H1 (cell line): ENCODE measurements at regions not wholly inside any gene's neighbourhood (a gene's known extent, or its start where the extent isn't known, plus 50 kb on each side); places are given as distances from the start of the nearest gene placed in this dataset.

Experiments used
- CTCF ChIA-PET: fragments of 300-600 bp; sonication (Branson Sonifier 250); formaldehyde crosslinking; loops from one replicate; lab custom pipeline; 2021; ENCODE audit not compliant: partially characterized antibody; lab: Charles Lee
- POLR2A ChIA-PET: fragments of 300-600 bp; sonication (Branson Sonifier 250); formaldehyde crosslinking; loops from one replicate; lab custom pipeline; 2021; ENCODE audit warnings: inconsistent platforms; ENCODE audit not compliant: partially characterized antibody; lab: Charles Lee
- DNase-seq, 2 experiments: peaks; one replicate each; pipeline versions ENCODE4 v3.0.0 to v3.0.0-alpha.2; 2010 to 2022; ENCODE audit warnings: low spot score in 2 of 2, low read depth in 1 of 2, mixed read lengths in 1 of 2
- FAIRE-seq: peaks from 2 replicates; lab custom pipeline; 2011; peaks lifted over from hg19 to GRCh38; lab: Jason Lieb, UNC
- H2AFZ ChIP-seq: 2 replicates; pipeline ENCODE4 v1.8.1; 2012; ENCODE audit warnings: low read length, inconsistent platforms
- H2AK5ac ChIP-seq: 2 replicates; pipeline ENCODE4 v1.6.1; 2013; ENCODE audit warnings: low read depth, low read length
- H2BK120ac ChIP-seq: replicated peaks from 2 replicates; pipeline ENCODE3; 2013; ENCODE audit warnings: low read depth, low read length, inconsistent platforms
- H2BK12ac ChIP-seq: 2 replicates; pipeline ENCODE4 v1.6.1; 2013; ENCODE audit warnings: low read depth, low read length
- H2BK15ac ChIP-seq: 2 replicates; pipeline ENCODE4 v1.6.1; 2013; ENCODE audit warnings: low read length
- H2BK20ac ChIP-seq: 2 replicates; pipeline ENCODE4 v1.6.1; 2013; ENCODE audit warnings: low read length
- H2BK5ac ChIP-seq: 2 replicates; pipeline ENCODE4 v1.6.1; 2013; ENCODE audit warnings: low read depth, low read length
- H3K14ac ChIP-seq: 2 replicates; pipeline ENCODE4 v1.6.1; 2013; ENCODE audit warnings: inconsistent platforms; ENCODE audit not compliant: insufficient read length
- H3K18ac ChIP-seq: 2 replicates; pipeline ENCODE4 v1.6.1; 2013; ENCODE audit warnings: low read length; ENCODE audit errors: extremely low read depth
- H3K23ac ChIP-seq: 2 replicates; pipeline ENCODE4 v1.6.1; 2013; ENCODE audit warnings: inconsistent platforms; ENCODE audit not compliant: insufficient read length
- H3K23me2 ChIP-seq: 2 replicates; pipeline ENCODE4 v1.6.1; 2013; ENCODE audit warnings: low read depth, low read length
- H3K27ac ChIP-seq: 2 replicates; pipeline ENCODE4 v1.6.1; 2011; ENCODE audit warnings: low read depth, low read length, inconsistent platforms
- H3K27me3 ChIP-seq, 4 experiments: replicated peaks in 1 of 4; 1 replicate in 1 of 4; 2 replicates in 3 of 4; pipeline versions ENCODE4 v1.6.1 to v1.8.1; 2011 to 2013; ENCODE audit warnings: low read length in 3 of 4, mild to moderate bottlenecking in 3 of 4, inconsistent platforms in 2 of 4, mixed read lengths in 2 of 4, moderate library complexity in 1 of 4; ENCODE audit not compliant: control insufficient read depth in 3 of 4, insufficient read depth in 3 of 4; ENCODE audit errors: extremely low read depth in 1 of 4
- H3K36me3 ChIP-seq, 4 experiments: 2 replicates each; pipeline versions ENCODE4 v1.6.1 to v1.8.1; 2011 to 2013; ENCODE audit warnings: mild to moderate bottlenecking in 4 of 4, low read length in 3 of 4, moderate library complexity in 2 of 4, control low read depth in 1 of 4, inconsistent platforms in 1 of 4; ENCODE audit not compliant: insufficient read depth in 4 of 4, control insufficient read depth in 2 of 4
- H3K4ac ChIP-seq: replicated peaks from 2 replicates; pipeline ENCODE3; 2013; ENCODE audit warnings: low read length, low read depth, mixed read lengths, inconsistent platforms; ENCODE audit not compliant: insufficient read length
- H3K4me1 ChIP-seq, 4 experiments: replicated peaks in 1 of 4; 1 replicate in 1 of 4; 2 replicates in 3 of 4; pipeline versions ENCODE4 v1.6.1 to v1.8.1; 2011 to 2013; ENCODE audit warnings: low read length in 3 of 4, inconsistent platforms in 2 of 4, mixed read lengths in 1 of 4; ENCODE audit not compliant: insufficient read depth in 4 of 4, control insufficient read depth in 3 of 4
- H3K4me2 ChIP-seq, 2 experiments: 2 replicates each; pipeline versions ENCODE4 v1.6.1 to v1.8.1; 2011 to 2013; ENCODE audit warnings: low read depth in 2 of 2, low read length in 2 of 2, control low read depth in 1 of 2, inconsistent platforms in 1 of 2, mild to moderate bottlenecking in 1 of 2; ENCODE audit not compliant: insufficient read depth in 1 of 2
- H3K4me3 ChIP-seq, 4 experiments: fragments of 200-600, 300-600 bp in 1 of 4; sonication (generic), shearing (Covaris generic), sonication (Bioruptor Twin) in 1 of 4; 2 replicates each; pipeline versions ENCODE4 v1.5.1 to v1.8.1; 2011 to 2016; ENCODE audit warnings: low read length in 4 of 4, low read depth in 3 of 4, control low read depth in 2 of 4, inconsistent platforms in 2 of 4, mild to moderate bottlenecking in 2 of 4, mixed read lengths in 1 of 4, moderate library complexity in 1 of 4; ENCODE audit not compliant: insufficient read depth in 2 of 4; ENCODE audit errors: extremely low read depth in 1 of 4
- H3K56ac ChIP-seq: replicated peaks from 2 replicates; pipeline ENCODE3; 2013; ENCODE audit warnings: low read depth, mild to moderate bottlenecking, mixed read lengths, low read length, inconsistent platforms; ENCODE audit not compliant: insufficient read length
- H3K79me1 ChIP-seq: 2 replicates; pipeline ENCODE4 v1.6.1; 2013; ENCODE audit warnings: low read depth, low read length, control low read depth
- H3K79me2 ChIP-seq, 2 experiments: 2 replicates each; pipeline versions ENCODE4 v1.6.1 to v1.8.1; 2012 to 2013; ENCODE audit warnings: low read length in 2 of 2, mild to moderate bottlenecking in 2 of 2, inconsistent platforms in 1 of 2; ENCODE audit not compliant: insufficient read depth in 2 of 2, control insufficient read depth in 1 of 2
- H3K9ac ChIP-seq, 4 experiments: replicated peaks in 1 of 4; 1 replicate in 1 of 4; 2 replicates in 3 of 4; pipeline versions ENCODE4 v1.6.1 to v1.8.1; 2011 to 2013; ENCODE audit warnings: low read depth in 3 of 4, low read length in 3 of 4, control low read depth in 2 of 4, mild to moderate bottlenecking in 2 of 4, moderate library complexity in 2 of 4, inconsistent platforms in 1 of 4; ENCODE audit errors: extremely low read depth in 1 of 4
- H3K9me3 ChIP-seq, 2 experiments: 2 replicates each; pipeline versions ENCODE4 v1.6.1 to v1.8.1; 2012 to 2013; ENCODE audit warnings: mild to moderate bottlenecking in 2 of 2, moderate library complexity in 2 of 2, control low read depth in 1 of 2, inconsistent platforms in 1 of 2, low read depth in 1 of 2, low read length in 1 of 2, mixed read lengths in 1 of 2; ENCODE audit not compliant: insufficient read depth in 2 of 2
- H4K20me1 ChIP-seq, 2 experiments: replicated peaks in 1 of 2; 2 replicates each; pipeline versions ENCODE3 to v1.8.1; 2011 to 2013; ENCODE audit warnings: inconsistent platforms in 2 of 2, low read length in 2 of 2, mild to moderate bottlenecking in 1 of 2; ENCODE audit not compliant: insufficient read depth in 2 of 2, control insufficient read depth in 1 of 2
- H4K5ac ChIP-seq: 2 replicates; pipeline ENCODE4 v1.6.1; 2013; ENCODE audit warnings: low read length, low read depth, mixed read lengths, inconsistent platforms; ENCODE audit not compliant: insufficient read length
- H4K8ac ChIP-seq: 2 replicates; pipeline ENCODE4 v1.8.0; 2013; ENCODE audit warnings: mild to moderate bottlenecking, moderate library complexity, low read length, inconsistent platforms; ENCODE audit not compliant: insufficient read depth; ENCODE audit errors: extremely low read depth
- H4K91ac ChIP-seq: replicated peaks from 2 replicates; pipeline ENCODE3; 2013; ENCODE audit warnings: low read length, mixed read lengths, inconsistent platforms; ENCODE audit not compliant: insufficient read length
- ASH2L ChIP-seq: fragments of 200-600, 300-600 bp; sonication (generic); IDR thresholded peaks from one replicate; pipeline ENCODE4 v1.7.1; 2017; ENCODE audit warnings: low read length
- BACH1 ChIP-seq: IDR thresholded peaks from 2 replicates; pipeline ENCODE4 v1.6.1; 2012; ENCODE audit warnings: low read length, improper control_type of control experiment
- CBX8 ChIP-seq: fragments of 300-800, 300-1000 bp; sonication (generic); IDR thresholded peaks from 2 replicates; pipeline ENCODE4 v1.7.1; 2016; ENCODE audit warnings: low read depth, low read length, borderline replicate concordance
- CHD2 ChIP-seq: IDR thresholded peaks from 2 replicates; pipeline ENCODE4 v1.6.1; 2012; ENCODE audit warnings: low read length, improper control_type of control experiment
- HDAC2 ChIP-seq, 2 experiments: fragments of 300-600 bp in 1 of 2; sonication (generic) in 1 of 2; IDR thresholded peaks; 2 replicates each; pipeline ENCODE4 v1.6.1; 2011 to 2012; ENCODE audit warnings: low read depth in 2 of 2, low read length in 2 of 2, mild to moderate bottlenecking in 2 of 2, moderate library complexity in 2 of 2, borderline replicate concordance in 1 of 2, inconsistent platforms in 1 of 2
- JUND ChIP-seq: IDR thresholded peaks from 2 replicates; pipeline ENCODE4 v1.6.1; 2011; ENCODE audit warnings: mild to moderate bottlenecking, improper control_type of control experiment, low read length
- SIN3A ChIP-seq, 2 experiments: IDR thresholded peaks in 1 of 2; conservative IDR thresholded peaks in 1 of 2; 2 replicates each; pipeline ENCODE4 v1.6.1; 2011 to 2012; ENCODE audit warnings: low read length in 2 of 2, improper control_type of control experiment in 1 of 2, low read depth in 1 of 2, mild to moderate bottlenecking in 1 of 2
- SRF ChIP-seq: IDR thresholded peaks from 2 replicates; pipeline ENCODE4 v1.6.1; 2011; ENCODE audit warnings: mild to moderate bottlenecking, low read depth, low read length, moderate library complexity
- WGBS, 2 experiments: shearing (Covaris generic) in 1 of 2; methylation state at CpG; one replicate each; pipeline versions ENCODE4 v1.1.6 to v1.1.7; 2013 to 2015; ENCODE audit warnings: low lambda C conversion rate in 2 of 2, mixed read lengths in 2 of 2, inconsistent platforms in 1 of 2, low coverage in 1 of 2, missing lambda C conversion rate in 1 of 2; ENCODE audit not compliant: insufficient replicate concordance in 2 of 2, insufficient coverage in 1 of 2, insufficient read length in 1 of 2; ENCODE audit errors: extremely low coverage in 1 of 2, missing lambda C conversion rate in 1 of 2; 5-methylcytosine and 5-hydroxymethylcytosine counted together

DNA sequence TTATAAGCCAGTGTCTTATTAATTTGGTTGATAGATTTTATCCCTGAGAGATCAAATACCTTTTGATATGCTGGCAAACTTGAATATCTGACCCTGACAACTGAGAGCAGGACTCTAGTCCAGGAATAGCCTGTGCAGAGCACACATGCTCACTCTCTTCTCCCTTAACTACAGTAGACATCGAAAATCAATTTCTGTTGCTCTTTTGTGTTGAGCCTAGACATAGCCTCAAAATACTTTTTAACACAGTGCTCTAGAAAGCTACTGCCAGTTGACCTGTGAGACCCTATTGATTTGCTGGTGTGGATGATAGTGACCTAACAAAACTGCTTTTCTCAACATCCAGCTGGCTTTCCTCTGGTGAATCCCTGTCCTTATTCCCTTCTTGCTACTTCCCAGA lies 86.4 kb upstream of the ANKRD28 start:
- Histone ChIP-seq H3K9me3 (0 out of 4 replicates have a peak, but pooled peaks cover 0 to 3% of the 10 kb centered on the region in 2 experiments), H2BK20ac (no peak overlapping the region), H3K4me1 (no peaks in the 10 kb centered on the region), H3K4me3 (no peak overlapping the region), H4K91ac (no peak overlapping the region), H3K23me2 (no peaks in the 10 kb centered on the region; the same call in 1 of the 2 replicates), H2BK120ac (no peak overlapping the region), H3K4ac (no peak overlapping the region), H3K27ac (no peak overlapping the region), H4K8ac (no peak overlapping the region), H2BK15ac (no peak overlapping the region), H4K20me1 (no peaks in the 10 kb centered on the region), H3K9ac (no peak overlapping the region), H3K56ac (no peak overlapping the region), H2BK5ac (no peak overlapping the region), H2AFZ (no peak overlapping the region), H3K79me1 (no peaks in the 10 kb centered on the region), H3K4me2 (no peak overlapping the region)
- CTCF ChIA-PET = interaction anchor here (0.8 kb wide), 1 partner anchor 9 kb away, joined by 4 read pairs; no protein-coding TSS in a partner anchor
- no peak for FAIRE-seq
- WGBS, 2 experiments = 96% methylated on average over 1 of the region's 1 CpG; no CpG with 5 or more reads in 1 of the 2 experiments
- TF ChIP-seq ASH2L (no peak), BACH1 (no peak), SRF (no peak), CHD2 (no peak), HDAC2 (IDR thresholded peaks at IDR 0.05; ENCODE audit: borderline replicate concordance in 1 of 2, low read depth in 2 of 2, low read length in 2 of 2) (no peak), CBX8 (no peak), JUND (no peak), SIN3A (conservative IDR thresholded peaks at IDR 0.05 in 1 of 2, IDR thresholded peaks at IDR 0.05 in 1 of 2; ENCODE audit: low read depth in 1 of 2, low read length in 2 of 2) (no peak)
- TF ChIP-seq, all 59 proteins: peak for 0
- Histone ChIP-seq H3K14ac (no peak overlapping the region), H3K18ac (no peak overlapping the region), H4K5ac (no peak overlapping the region), H3K23ac (no peak overlapping the region), H2AK5ac (no peak overlapping the region), H2BK12ac (no peak overlapping the region), H3K27me3 (no peaks in the 10 kb centered on the region), H3K79me2 (no peaks in the 10 kb centered on the region), H3K36me3 (no peaks in the 10 kb centered on the region)
- POLR2A ChIA-PET = no interaction called here
- DNase-seq = no peak
